ENCODE measurements at regions not wholly inside any gene's neighbourhood (a gene's known extent, or its start where the extent isn't known, plus 50 kb on each side); places are given as distances from the start of the nearest gene placed in this dataset.
"Not testable (repeated sequence)": the region's sequence is repeated elsewhere in the genome, so short reads cannot be mapped to it uniquely, and the experiment has no call there.

DNA sequence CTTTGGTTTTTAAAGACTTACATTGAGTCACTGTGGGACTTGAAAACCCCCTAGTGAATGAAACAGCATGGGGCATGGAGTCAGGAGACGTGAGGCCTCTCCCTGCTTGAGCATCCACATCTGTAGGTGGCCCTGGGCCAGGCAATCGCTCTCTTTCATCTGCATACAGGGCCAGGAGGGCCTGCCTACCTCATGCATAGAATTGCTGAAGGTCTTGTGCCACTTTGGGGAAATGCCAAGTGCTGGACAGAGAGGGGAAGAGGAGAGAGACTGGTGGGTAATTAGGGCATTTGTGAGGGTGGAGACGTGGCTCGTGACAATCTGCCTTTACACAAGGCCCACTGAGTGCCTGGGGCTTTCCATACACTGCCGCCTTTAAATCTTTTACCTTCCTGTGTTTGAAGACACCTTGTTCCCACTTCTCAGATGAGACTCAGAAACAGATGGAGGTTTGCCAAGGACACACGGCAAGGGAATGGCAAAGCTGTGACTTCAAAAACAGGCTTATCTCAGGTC lies 322.2 kb upstream of the HS6ST1 start:
- no peak for DNase-seq

DNA sequence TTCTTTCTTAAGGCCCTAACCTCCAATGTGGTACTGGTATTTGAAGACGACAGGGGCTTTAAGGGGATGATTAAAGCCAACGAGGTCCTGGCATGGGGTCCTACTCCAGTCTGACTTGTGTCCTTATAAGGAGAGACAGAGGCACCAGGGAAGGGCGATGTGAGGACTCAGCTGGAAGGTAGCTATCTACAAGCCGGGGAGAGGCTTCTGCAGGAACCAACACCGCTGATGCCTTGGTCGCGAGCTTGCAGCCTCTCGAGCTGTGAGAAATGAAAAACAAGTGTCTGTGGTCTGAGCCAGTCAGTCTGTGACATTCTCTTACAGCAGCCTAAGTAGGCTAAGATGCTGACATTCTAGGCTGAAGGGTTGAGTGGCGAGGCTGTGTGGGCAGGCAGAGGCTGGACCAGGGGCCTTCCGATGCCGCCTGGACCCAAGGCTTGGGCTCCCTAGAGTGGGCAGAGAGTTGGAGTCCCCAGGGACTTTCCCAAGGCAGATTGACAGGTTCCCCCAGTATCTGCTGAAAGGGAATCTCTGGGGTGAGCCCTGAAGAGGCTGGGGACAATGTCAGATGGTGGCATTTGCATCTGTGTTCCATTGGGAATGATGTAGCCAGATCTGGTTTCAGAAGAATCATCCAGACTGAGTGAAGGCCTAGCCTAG lies 322.9 kb upstream of the HS6ST1 start:
- DNase-seq, result no peak

DNA sequence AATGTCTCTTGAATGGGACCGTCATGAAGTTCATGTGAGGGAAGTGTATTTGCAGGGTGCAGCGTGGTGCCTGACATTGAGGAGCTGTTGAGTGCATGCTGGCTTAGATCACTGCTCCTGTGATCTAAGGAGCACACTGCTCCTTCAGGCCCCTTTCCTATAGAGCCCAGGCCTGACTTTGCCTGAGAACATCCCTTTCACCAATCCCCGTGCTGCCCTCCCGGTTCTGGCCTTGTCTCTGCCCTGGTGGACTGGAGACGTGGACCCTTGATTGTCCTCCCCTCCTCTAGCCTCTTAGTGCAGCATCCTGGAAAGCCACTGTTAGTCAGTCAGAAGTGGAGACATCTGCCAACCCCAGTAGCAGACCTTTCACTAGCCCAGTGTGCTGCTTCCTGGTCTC lies 323.6 kb upstream of the HS6ST1 start:
- DNase-seq, result no peak

DNA sequence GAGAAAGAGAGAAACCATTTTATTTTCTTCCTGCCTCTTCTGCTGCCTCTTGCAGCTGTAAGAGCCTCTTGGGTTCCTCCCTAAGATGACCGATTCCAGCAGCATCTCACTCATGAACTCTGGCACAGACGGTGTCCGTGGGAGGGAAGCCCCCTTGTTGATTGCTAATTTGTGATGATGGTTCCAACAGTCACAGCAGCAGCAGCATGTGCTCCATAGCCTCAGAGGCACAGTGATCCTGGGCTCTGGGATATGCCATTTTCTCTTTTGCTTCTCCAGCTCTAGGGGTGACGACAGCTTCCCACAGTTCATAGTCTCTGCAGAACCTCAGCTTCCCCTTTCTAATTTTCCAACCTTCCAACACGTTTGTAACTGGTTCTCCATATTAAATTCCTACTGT lies 324.2 kb upstream of the HS6ST1 start:
- no peak for DNase-seq

DNA sequence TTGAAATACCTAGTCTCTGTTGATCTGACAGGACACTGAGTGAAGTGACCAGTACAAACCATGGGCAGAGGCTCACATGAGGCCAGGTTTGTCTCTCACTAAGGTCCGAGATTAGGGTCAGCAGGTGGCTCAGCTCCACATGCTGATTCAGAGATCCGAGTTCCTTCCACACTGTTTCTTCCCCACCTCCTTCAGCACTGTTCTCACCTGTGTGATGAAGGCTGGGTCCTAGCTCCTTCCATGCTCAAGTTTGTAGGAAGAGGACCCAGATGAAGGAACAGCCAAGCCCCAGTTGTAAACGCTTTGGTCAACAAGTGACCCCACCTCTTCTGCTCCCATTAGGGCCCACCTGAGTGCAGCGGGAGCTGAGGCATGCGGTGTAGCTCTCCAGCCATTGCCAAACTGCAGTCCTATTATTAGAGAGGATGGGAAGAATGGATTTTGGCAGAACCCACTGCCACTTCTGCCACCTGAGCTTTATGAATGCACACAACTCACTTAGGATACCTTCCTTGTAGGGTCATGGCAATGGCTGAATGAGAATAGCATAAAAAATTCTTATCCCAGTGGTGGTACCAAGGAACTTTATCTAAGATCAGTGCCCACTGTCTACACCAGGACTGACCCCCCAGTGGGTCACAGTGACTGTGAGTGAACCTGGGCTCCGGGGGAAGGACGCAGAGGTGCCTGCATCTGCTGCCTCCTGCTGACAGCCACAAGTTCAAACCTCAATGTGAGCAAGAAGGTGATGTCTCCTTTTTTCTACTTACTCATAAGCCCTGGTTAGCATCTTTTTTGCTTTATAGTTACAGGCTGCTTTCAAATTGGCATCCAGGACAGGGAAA lies 324.8 kb upstream of the HS6ST1 start:
- no peak for DNase-seq

DNA sequence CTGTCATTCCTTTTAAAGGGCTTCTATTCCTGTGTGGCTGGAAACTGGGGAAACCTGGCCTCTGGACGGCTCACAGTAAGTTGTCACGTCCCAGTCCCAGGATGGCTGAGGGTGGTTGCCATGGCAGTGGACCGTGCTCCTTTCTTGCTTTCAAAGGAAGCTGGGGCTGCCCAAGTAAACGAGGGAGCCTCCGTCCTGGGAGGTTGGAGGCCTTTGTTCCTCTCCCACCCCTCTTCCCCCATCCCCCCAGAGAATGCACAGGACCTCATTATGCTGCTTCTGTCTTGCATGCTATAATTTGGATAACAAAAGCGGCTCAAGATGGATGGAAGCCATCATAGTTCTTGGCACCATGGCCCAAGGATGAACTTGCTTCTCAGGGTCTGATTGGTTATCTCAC lies 325.5 kb upstream of the HS6ST1 start:
- no peak for DNase-seq

DNA sequence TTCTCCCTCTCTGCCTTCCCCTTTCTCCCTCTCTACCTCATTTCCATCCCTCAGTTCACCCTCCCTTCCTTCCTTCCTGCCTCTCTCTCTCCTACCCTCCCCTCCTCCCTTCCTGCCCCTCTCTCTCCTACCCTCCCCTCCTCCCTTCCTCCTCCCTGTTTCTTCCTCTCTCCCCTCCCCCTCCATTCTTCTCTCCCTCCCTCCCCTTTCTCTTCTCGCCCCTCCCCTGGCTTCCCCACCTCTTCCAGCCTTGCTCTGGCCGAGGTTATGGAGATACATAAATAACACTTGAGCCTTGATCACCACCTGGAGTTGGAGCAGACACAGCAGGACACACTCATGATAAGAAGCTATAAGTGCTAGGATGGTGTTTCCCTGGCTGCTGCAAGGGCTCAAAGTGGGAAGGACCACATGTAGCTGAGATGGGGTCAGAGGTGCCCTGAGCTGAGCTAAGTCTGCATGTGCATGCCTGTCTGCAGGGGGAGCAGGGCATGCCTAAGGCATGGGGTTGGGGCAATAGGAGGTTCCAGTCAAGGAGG lies 326.1 kb upstream of the HS6ST1 start:
- DNase-seq, result no peak

DNA sequence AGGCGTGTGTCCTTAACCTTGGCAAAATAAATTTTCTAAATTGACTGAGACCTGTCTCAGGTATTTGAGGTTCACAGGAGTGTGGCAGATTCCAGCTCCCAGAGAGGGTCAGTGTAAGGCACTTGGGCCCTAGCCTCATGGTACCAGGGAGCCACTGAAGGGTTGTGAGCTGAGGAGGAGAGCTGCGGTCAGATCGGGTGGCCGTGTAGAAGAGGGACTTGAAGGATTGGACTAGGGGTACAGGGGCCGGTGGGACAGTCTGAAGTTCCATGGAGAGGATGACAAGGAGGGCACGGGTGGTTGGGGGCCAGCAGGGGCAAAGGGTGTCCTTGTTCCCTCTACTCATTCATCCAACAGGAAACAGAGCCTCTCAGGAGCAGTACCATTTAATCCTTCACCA lies 327.0 kb upstream of the HS6ST1 start:
- DNase-seq, result no peak

DNA sequence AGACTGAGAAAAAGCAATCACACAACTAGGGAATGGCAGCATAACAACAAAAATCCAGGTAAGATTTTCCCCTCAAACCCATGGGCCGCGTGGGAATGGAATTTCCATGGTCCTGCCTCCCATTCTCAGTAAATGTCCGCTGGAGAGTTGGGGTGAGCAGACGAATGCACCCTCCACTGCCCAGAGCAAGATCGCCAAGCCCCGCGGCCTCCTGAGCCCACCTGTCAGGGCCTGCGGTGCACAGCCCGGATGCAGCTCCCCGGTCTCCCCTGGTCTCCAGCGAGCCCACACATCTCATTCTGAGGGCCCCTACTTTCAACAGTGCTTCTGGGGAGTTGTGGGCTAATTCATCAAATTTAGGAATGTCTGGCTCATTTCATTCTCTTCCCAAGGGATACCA lies 327.4 kb upstream of the HS6ST1 start:
- DNase-seq, result no peak

DNA sequence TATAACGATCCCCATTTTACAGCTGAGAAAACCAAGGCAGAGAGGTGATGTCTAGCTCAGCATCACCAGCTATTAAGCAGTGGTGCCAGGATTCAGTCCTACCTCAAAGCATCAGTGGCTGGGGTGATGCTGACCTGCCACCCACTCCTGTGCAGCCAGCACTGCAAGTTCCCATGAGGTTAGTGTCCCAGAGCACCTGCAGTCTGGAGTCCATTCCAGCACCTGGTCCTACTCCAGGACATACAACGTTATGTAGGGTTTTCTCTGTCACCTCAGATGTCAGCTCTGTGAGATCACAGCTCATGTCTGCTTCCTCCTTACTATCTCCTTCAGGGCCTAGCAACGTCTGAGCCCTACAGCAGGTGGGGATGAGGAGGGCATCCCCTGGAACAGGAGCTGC lies 328.0 kb upstream of the HS6ST1 start:
- no peak for DNase-seq

DNA sequence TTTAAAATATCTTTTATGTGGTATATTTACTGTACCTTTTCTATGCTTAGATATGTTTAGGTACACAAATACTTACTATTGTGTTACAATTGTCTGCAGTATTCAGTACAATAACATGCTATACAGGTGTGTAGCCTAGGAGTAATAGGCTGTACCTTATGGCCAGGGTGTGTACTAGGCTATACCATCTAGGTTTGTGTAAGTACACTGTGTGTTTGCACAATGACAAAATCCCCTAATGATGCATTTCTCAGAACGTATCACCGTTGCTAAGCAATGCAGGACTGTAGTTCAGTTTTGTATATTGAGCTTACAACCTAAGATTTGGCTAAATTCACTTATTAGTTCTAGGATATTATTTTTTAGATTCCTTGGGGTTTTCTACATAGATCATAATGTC lies 332.3 kb upstream of the HS6ST1 start:
- no peak for DNase-seq

DNA sequence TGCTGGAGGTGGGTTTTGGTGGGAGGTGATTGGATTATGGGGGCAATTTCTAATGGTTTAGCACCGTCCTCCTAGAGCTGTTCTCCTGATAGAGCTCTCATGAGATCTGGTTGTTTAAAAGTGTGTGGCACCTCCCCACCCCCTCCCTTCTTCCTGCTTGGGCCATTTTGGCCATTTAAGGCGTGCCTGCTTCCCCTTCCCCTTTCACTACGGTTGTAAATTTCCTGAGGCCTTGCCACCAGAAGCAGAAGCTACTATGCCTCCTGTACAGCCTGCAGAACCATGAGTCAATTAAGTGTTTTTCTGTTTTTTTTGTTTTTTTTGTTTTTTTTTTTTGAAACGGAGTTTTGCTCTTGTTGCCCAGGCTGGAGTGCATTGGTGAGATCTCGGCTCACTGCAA lies 335.7 kb upstream of the HS6ST1 start:
- DNase-seq, result no peak

DNA sequence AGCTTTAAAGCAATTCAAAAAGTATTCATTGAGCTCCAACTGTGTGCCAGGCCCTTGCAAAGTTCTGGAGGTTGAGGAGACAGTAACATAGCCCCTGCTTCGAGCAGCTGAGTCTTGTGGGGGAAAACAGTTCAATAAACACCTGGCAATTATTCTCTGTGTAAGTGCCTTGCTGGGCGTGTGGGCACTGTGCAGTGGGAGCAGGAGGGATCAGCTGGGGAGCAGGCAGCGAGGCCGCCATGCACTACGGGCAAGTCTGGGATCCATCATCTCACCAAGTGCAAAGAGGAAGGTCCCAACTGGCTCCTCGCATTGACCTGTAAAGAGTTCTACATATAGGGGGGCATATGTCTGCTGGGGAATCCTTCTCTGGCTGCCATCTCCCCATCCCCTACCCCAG lies 342.2 kb upstream of the HS6ST1 start:
- no peak for DNase-seq

DNA sequence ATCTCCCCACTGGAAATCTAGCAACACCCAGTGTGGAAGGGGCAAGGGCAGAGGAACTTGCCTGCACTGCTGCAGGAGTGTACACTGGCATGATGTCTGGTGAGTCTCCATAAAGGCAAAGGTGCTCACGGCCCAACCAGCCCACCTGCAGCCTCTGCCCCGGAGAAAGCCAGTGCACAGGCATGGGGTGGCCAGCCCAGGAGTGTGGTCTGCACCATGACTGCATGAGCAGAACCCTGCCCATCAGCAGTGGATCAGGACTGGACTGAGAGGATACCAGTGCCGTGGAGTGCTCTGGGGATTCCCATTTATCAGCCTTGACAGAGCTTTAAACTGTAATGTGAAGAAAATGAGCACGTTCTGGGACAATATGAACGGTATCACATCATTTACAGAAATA lies 342.6 kb upstream of the HS6ST1 start:
- DNase-seq, result no peak

DNA sequence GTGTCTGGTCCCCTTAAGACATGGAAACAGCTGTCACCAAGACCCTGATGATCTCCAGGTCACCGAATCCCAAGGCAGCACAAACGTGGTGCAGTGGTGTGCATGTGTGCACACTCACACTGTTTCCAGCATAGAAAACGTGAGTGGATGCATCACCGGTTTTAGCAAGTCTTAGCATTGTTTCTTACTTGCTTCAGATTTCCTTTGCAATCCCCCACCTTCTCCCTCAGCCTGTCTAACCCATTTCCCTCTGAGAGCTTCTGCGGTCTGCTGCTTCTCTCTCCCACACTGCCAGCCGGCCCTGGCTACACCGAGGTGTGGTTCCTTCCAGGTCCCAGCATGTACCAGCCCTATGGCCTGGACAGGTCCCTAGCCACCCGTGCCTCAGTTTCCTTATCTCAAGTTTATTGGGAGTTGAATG lies 343.4 kb upstream of the HS6ST1 start:
- DNase-seq, result no peak

DNA sequence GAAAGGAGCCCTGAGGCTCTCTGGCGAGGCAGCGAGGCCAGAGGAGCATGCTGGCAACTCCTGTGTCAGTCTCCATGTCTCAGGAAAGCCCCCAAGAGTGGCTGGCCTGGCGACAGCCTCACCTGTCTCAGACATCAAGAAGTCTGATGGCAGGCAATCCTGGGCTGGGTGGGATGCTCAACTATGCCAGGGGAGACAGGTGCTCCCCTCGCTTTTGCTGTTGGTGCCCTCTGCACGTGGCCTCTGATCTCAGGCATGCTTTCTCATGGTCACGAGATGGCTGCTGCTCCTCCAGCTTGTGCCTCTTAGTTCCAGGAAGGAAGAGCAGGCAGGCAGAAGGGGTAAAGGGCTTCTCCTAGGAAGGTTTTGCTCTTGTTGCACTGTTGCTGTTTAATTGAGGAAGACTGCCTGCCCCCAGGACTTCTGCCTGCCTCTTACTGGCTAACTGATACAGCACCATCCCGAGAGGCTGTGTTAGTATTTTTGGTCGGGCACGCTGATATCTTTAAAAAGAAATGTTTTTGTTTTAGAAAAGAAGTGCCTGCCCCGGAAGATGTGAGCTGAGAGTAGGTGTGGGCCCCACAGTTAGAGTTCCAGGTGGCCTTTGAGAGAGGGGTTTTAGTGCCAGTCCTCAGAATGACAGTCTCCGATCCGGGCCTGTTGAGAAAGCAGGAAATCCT lies 344.8 kb upstream of the HS6ST1 start:
- no peak for DNase-seq

DNA sequence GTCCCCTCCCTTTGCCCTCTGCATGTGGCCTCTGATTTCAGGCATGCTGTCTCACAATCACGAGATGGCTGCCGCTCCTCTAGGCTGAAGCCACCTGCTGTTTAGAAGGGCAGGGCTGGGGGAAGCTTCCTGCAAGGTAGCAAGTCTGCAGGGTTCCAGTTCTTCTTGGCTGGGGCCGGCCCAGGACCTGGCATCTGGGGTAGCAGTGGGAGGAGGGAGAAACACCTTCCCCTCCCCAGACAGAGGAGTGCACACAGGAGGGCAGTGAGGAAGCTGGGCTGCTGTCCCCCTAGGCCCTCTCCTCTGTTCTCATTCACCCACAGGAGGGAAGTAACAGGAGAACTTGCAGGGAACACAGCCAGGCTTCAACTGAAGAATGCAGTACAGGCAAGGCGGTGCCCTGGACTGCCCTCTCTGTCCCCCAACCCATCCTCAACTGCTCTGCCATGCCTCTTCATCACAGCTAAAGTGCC lies 345.9 kb upstream of the HS6ST1 start:
- DNase-seq, result no peak

DNA sequence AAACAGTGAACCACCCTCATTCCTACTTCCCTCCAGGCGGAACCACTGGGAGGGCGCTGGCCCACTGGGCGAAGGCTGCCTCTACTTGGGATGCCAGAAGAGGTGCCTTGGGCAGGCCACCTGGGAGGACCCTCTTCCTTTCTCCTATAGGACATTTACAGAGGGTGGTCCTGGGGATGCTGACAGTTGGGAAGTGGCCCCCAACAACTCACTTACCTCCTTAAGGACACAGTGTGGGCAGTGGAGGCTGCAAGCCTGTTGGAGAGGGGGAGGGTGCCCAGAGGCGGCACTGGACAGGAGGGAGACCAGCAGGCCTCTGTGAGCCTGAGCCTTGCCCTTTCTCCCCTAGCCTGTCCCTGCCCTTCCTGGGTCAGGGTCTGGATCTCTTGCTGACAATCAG lies 346.4 kb upstream of the HS6ST1 start:
- DNase-seq, result no peak

DNA sequence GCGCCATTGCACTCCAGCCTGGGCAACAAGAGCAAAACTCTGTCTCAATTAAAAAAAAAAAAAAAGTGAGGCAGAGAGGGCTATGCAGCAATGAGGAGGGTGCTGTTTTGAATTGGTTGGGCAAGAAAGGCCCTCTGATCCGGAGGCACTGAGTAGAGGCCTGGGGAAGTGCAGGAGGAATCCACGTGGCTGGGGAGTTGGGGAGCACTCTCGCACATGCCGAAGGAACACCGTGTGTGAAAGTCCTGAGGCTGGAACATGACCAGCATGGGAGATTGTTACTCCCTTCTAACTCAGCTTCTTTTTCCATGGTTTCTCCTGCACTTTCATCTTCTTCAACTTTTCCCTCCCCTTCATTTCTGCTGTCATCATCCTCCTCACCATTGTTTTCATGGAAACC lies 347.9 kb upstream of the HS6ST1 start:
- DNase-seq, result no peak

DNA sequence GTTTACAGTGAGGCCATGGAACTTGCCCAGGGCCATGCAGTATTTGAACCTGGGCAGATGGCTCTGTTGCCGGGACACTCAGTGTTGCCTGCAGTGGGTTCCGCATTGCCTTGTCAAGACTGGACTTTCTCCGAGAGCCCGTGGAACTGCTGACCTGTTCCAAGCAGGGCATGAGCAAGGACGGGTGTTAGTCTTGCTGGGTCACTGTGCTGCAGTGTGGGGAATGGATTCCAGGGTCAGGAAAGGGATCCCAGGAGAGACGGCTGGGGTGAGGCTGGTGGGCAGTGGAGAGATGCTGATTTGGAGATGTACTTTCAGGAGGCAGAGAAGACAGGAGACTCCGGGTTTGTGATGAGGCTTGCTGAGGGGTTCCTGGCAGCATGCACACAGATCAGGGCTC lies 348.7 kb upstream of the HS6ST1 start:
- no peak for DNase-seq

DNA sequence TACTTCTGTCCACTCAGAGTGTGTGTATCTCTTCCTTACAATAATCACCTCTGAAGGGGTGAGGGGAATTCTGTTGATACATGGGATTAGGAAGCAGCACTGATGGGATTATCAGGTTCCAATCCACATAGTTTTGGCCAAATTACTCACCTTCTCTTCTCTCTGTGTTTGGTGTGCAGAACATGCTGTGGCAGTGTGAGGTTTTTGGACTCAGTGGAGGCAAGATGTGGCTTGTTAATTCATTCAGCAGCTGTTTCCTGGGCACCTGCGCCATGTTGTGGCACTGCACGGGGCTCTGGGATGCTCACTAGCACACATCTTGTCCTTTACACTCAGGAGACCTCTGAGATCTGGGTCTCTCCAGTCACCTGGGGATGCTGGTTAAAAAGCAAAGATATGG lies 350.3 kb upstream of the HS6ST1 start:
- no peak for DNase-seq

DNA sequence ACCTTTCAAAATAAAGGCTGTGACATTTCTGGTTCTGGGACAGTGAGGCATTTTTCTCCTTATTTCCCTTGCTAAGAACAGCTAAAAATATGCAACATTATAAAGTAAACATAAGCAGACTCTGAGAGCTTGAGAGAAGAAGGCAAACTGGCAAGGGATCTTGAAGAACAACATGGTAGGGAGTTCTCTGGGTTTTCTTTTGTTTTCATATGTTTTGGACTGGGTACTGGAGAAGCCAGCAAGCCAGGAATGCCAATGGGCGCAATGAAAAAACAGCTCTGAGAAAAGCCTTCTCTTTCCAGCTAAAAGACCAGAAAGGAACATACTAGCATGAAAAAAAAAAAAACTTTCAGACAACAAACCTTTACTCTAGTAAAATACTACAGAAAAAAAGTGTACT lies 351.4 kb upstream of the HS6ST1 start:
- no peak for DNase-seq

DNA sequence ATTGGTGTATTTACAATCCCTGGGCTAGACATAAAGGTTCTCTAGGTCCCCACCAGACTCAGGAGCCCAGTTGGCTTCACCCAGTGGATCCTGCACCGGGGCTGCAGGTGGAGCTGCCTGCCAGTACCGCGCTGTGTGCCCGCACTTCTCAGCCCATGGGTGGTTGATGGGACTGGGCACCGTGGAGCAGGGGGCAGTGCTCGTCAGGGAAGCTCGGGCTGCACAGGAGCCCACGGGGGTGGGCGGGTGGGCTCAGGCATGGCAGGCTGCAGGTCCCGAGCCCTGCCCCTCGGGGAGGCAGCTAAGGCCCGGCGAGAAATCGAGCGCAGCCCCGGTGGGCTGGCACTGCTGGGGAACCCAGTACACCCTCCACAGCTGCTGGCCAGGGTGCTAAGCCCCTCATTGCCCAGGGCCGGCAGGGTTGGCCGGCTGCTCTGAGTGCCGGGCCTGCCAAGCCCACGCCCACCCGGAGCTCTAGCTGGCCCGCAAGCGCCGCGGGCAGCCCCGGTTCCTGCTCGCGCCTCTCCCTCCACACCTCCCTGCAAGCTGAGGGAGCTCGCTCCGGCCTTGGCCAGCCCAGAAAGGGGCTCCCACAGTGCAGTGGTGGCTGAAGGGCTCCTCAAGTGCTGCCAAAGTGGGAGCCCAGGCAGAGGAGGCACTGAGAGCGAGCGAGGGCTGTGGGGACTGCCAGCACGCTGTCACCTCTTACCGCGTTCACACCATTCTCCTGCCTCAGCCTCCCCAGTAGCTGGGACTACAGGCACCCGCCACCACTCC lies 353.5 kb upstream of the HS6ST1 start:
- not testable (repeated sequence) for DNase-seq
